HG03354 (cell line): ENCODE measurements at regions not wholly inside any gene's neighbourhood (a gene's known extent, or its start where the extent isn't known, plus 50 kb on each side); places are given as distances from the start of the nearest gene placed in this dataset.
"Not testable (repeated sequence)": the region's sequence is repeated elsewhere in the genome, so short reads cannot be mapped to it uniquely, and the experiment has no call there.

ENCODE experiments used
- ATAC-seq: cut with Tn5 transposase; IDR thresholded peaks from one replicate; pipeline ENCODE4 v1.9.1; 2021; ENCODE audit warnings: mild to moderate bottlenecking; ENCODE audit not compliant: unreplicated experiment, poor library complexity, severe bottlenecking

GRCh38 chr6:15755526-15755925 is 92.7 kb upstream of the DTNBP1 start:
- ATAC-seq: no peak

GRCh38 chr6:15754706-15755079 is 91.9 kb upstream of the DTNBP1 start:
- ATAC-seq: no peak

GRCh38 chr6:15754035-15754705 is 91.3 kb upstream of the DTNBP1 start:
- no peak for ATAC-seq

GRCh38 chr6:15752820-15753219 is 90.0 kb upstream of the DTNBP1 start:
- no peak for ATAC-seq

- no peak for ATAC-seq
Observed at GRCh38 chr6:15751721-15752350, 89.0 kb upstream of the DTNBP1 start.

- ATAC-seq: no peak
Observed at GRCh38 chr6:15748341-15748740, 85.5 kb upstream of the DTNBP1 start.

GRCh38 chr6:15747354-15747883 is 84.6 kb upstream of the DTNBP1 start:
- ATAC-seq: no peak

- no peak for ATAC-seq
Observed at GRCh38 chr6:15745781-15746180, 83.0 kb upstream of the DTNBP1 start.

- ATAC-seq: no peak
Observed at GRCh38 chr6:15744818-15745402, 82.1 kb upstream of the DTNBP1 start.

- ATAC-seq: not testable (repeated sequence)
Observed at GRCh38 chr6:15742013-15742412, 79.2 kb upstream of the DTNBP1 start.

- no peak for ATAC-seq
Observed at GRCh38 chr6:15741405-15741804, 78.6 kb upstream of the DTNBP1 start.

- no peak for ATAC-seq
Observed at GRCh38 chr6:15739867-15740266, 77.0 kb upstream of the DTNBP1 start.

GRCh38 chr6:15739353-15739752 is 76.5 kb upstream of the DTNBP1 start:
- no peak for ATAC-seq

- not testable (repeated sequence) for ATAC-seq
Observed at GRCh38 chr6:15738195-15738594, 75.4 kb upstream of the DTNBP1 start.

- ATAC-seq: no peak
Observed at GRCh38 chr6:15736297-15736696, 73.5 kb upstream of the DTNBP1 start.

GRCh38 chr6:15735567-15736265 is 72.9 kb upstream of the DTNBP1 start:
- ATAC-seq: no peak

- no peak for ATAC-seq
Observed at GRCh38 chr6:15734118-15734897, 71.5 kb upstream of the DTNBP1 start.

- ATAC-seq: no peak
Observed at GRCh38 chr6:15730922-15731321, 68.1 kb upstream of the DTNBP1 start.

- ATAC-seq: no peak
Observed at GRCh38 chr6:15730442-15730841, 67.6 kb upstream of the DTNBP1 start.

GRCh38 chr6:15722731-15723130 is 59.9 kb upstream of the DTNBP1 start:
- ATAC-seq: no peak
